RWPE1 (cell line): ENCODE measurements at regions not wholly inside any gene's neighbourhood (a gene's known extent, or its start where the extent isn't known, plus 50 kb on each side); places are given as distances from the start of the nearest gene placed in this dataset.
"Not testable (repeated sequence)": the region's sequence is repeated elsewhere in the genome, so short reads cannot be mapped to it uniquely, and the experiment has no call there.

Experiments
- CTCF ChIA-PET: fragments of 350-600 bp; sonication (Branson Sonifier 250); formaldehyde crosslinking; extraction: SDS; loops from one replicate; lab custom pipeline; 2021; lab: Yijun Ruan, JAX
- POLR2A ChIA-PET: fragments of 400-600 bp; formaldehyde crosslinking; extraction: SDS; loops from one replicate; lab custom pipeline; 2020; ENCODE audit warnings: antibody characterized with exemption; ENCODE audit not compliant: low non-redundant PET; lab: Yijun Ruan, JAX
- DNase-seq: peaks from one replicate; pipeline ENCODE4 v3.0.0; 2012; ENCODE audit warnings: low spot score
- H3K27ac ChIP-seq: fragments of 450-650 bp; 2 replicates; pipeline ENCODE4 v1.5.1; 2017
- TF ChIP-seq, protein P1 (sequence below): fragments of 450-650 bp; conservative IDR thresholded peaks from 2 replicates; pipeline ENCODE4 v1.5.1; 2017; ENCODE audit warnings: low read depth, mild to moderate bottlenecking

DNA sequence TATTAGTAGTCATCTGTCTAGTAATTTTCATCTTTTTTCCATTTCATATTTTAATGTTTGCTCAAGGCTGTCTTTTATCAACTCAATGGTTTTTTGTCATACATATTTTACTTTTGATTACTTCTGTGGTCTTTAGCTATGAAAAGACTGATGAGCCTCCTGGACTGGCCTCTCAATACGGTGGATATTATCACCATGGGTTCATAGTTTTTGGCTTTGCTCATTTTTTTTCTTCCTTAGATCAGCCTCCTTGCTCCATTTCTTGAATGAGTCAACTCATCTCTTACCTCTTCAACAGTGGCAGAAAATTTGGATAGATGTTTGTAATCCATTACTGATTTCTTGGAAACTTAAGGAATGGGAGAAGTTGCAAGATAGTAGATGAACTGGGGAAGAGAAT is 80.1 kb upstream of the ELOVL5 start:
- TF ChIP-seq, protein P1, sequence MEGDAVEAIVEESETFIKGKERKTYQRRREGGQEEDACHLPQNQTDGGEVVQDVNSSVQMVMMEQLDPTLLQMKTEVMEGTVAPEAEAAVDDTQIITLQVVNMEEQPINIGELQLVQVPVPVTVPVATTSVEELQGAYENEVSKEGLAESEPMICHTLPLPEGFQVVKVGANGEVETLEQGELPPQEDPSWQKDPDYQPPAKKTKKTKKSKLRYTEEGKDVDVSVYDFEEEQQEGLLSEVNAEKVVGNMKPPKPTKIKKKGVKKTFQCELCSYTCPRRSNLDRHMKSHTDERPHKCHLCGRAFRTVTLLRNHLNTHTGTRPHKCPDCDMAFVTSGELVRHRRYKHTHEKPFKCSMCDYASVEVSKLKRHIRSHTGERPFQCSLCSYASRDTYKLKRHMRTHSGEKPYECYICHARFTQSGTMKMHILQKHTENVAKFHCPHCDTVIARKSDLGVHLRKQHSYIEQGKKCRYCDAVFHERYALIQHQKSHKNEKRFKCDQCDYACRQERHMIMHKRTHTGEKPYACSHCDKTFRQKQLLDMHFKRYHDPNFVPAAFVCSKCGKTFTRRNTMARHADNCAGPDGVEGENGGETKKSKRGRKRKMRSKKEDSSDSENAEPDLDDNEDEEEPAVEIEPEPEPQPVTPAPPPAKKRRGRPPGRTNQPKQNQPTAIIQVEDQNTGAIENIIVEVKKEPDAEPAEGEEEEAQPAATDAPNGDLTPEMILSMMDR: no peak
- DNase-seq: no peak
- POLR2A ChIA-PET: no interaction called here
- CTCF ChIA-PET: interaction anchor here (1.0 kb wide), 1 partner anchor 14 kb away, joined by 4 read pairs; no protein-coding TSS in a partner anchor
- no peak overlapping the region for H3K27ac ChIP-seq

DNA sequence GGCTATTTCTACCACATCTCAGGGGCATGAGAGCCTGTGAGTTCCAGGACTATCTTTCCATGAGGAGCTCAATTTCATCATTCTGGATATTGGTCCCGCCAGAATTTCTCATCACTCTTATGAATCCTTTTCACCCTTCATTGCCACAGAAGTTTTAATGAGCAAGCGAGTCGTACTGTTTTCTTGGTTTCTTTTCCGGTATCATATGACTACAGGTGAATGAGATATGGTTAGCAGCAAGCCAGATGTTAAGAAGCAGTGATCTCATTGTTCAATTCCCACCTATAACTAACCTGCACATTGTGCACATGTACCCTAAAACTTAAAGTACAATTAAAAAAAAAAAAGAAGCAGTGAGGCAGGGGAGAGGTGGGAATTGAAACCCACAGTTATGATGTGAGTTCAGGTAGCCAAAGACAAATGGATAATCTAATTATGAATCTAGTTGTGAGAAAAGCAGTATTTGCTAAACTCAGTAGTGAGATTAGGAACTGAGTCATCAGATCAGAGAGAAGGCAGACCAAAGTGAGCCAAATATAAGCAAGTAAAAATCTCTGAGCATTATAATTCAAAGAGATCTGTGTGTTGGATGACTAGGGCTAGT is 78.0 kb upstream of the ELOVL5 start:
- no peak overlapping the region for H3K27ac ChIP-seq

DNA sequence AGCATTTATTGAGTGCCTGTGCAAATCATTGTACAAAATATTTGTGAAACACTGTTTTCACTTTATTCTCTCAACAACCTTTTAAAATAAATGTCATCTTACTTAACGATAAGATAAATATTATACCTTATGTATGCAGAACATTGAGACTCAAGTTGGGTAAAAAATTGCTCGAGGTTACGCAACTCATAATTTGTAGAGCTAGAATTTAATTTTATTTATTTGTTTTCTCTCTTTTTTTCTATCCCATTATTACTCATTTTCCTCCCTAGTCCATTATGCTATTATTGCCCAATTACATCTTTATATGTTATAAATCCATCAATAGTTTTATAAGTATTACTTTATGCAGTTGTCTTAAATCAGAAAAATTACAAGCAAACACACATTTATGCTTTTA is 77.4 kb upstream of the ELOVL5 start:
- no peak overlapping the region for H3K27ac ChIP-seq
- TF ChIP-seq, protein P1: no peak
- DNase-seq: no peak
- ChIA-PET POLR2A (no interaction called here), CTCF (interaction anchor here (0.7 kb wide), 2 partner anchors 186 to 293 kb away, joined by 3 read pairs; no protein-coding TSS in a partner anchor)

More for the DNA sequence above, 78.0 kb upstream of the ELOVL5 start:
- POLR2A ChIA-PET: no interaction called here
- CTCF ChIA-PET: no interaction called here
- TF ChIP-seq, protein P1: no peak
- no peak for DNase-seq

DNA sequence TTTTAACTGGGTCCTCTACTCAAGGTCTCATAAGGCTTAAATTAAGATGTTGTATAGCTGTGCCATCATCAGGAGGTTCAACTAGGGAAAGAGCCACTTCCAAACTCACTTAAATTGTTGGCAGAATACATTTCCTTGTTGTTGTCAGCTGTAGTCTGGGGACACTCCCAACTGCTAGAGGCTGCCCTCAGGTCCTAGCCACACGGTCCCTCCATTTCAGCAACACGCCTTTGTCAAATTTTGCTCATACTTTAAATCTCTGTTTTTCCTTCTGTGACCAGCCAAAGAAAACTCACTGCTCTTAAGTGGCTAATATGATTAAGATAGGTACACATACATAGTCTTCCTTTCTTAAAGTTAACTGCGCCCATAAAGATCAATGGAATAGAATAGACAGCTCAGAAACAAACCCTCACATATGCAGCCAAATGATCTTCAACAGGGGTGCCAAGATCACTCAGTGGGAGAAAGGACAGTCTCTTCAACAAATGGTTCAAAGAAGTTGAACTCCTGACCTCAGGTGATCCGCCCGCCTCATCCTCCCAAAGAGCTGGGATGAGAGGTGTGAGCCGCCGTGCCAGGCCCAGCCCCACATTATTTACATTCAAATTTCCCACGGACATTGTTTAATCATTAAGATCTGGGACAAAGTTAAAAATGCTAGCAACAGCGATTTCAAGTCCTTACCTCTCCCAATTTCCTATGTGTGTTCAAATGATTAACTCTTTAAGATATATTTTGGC is 76.4 kb upstream of the ELOVL5 start:
- ChIA-PET CTCF (interaction anchor here (0.7 kb wide), 1 partner anchor 294 kb away, joined by 3 read pairs; no protein-coding TSS in a partner anchor), POLR2A (no interaction called here)
- no peak for DNase-seq
- no peak overlapping the region for H3K27ac ChIP-seq
- TF ChIP-seq, protein P1: no peak

DNA sequence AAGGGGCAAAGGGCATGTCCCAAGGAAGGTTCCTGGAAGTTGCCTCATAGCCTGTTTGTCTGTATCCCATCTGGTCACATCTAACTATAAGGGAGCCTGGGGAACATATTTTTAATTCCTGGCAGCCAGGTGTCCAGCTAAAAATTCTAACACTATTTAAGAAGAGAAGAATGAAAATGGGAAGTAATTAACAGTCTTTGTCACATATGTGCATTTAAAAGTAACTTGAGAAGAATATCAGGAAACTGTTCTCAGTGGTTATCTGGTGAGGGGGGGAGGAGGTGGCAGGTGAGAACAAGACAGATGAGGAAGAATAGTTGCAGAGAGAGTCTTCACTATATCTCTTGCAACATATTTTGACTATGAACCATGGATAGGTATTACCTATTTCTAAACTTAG is 75.5 kb upstream of the ELOVL5 start:
- ChIA-PET POLR2A (no interaction called here), CTCF (interaction anchor here (0.6 kb wide), 1 partner anchor 280 kb away, joined by 3 read pairs; no protein-coding TSS in a partner anchor)
- TF ChIP-seq, protein P1: no peak
- H3K27ac ChIP-seq: no peak overlapping the region
- DNase-seq: no peak

DNA sequence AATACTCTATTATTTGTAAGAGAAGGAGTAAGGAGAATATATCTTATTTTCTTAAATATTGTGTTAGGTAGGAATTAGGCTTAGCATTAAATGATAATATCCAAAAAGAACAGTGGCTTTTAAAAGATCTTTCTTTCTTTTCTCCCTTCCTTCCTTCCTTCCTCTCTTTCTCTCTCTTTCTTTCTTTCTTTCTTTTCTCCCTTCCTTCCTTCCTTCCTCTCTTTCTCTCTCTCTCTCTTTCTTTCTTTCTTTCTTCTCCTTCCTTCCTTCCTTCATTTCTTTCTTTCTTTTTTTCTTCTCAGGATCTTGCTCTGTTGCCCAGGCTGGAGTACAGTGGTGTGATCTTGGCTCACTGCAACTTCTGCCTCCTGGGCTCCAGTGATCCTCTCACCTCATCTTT is 74.8 kb upstream of the ELOVL5 start:
- POLR2A ChIA-PET: not testable (repeated sequence)
- CTCF ChIA-PET: interaction anchor here (0.6 kb wide), 1 partner anchor 281 kb away, joined by 3 read pairs; no protein-coding TSS in a partner anchor

More for the DNA sequence above, 74.8 kb upstream of the ELOVL5 start:
- H3K27ac ChIP-seq, DNase-seq: not testable (repeated sequence)
